ENCODE measurements at regions not wholly inside any gene's neighbourhood (a gene's known extent, or its start where the extent isn't known, plus 50 kb on each side); places are given as distances from the start of the nearest gene placed in this dataset.

- Histone ChIP-seq H3K27me3 (ENCODE audit: insufficient read depth) (no peaks in the 10 kb centered on the region), H4K20me1 (replicated peaks; ENCODE audit: insufficient read depth) (no peaks in the 10 kb centered on the region), H3K79me2 (replicated peaks; ENCODE audit: insufficient read depth) (no peaks in the 10 kb centered on the region), H3K27ac (ENCODE audit: low read depth) (peak overlapping the region; percentile 93), H3K9me2 (ENCODE audit: insufficient read depth) (no peaks in the 10 kb centered on the region), H3F3A (replicated peaks; ENCODE audit: low read depth) (0 out of 2 replicates have a peak, but pooled peaks cover 13% of the 10 kb centered on the region), H3K4me1 (ENCODE audit: insufficient read depth) (peaks cover 19% of the 10 kb centered on the region), H2AFZ (no peak overlapping the region), H3K4me3 (peak overlapping the region; percentile 33), H3K4me2 (peak overlapping the region; percentile 63), H3K36me3 (ENCODE audit: insufficient read depth) (peaks cover 10% of the 10 kb centered on the region; the same call in 1 of the 2 replicates)
- peak; percentile 93 for ATAC-seq
- Mint-ChIP-seq H3K27ac (peak overlapping the region; percentile 95), H3K36me3 (ENCODE audit: low read depth) (peaks cover 27% of the 10 kb centered on the region), H3K27me3 (ENCODE audit: insufficient read depth, low read depth, poor library complexity) (peaks cover 4% of the 10 kb centered on the region), H3K9me3 (peaks cover 29% of the 10 kb centered on the region), H3K4me1 (peaks cover 26% of the 10 kb centered on the region), H3K4me3 (peak overlapping the region; percentile 13; the same call in 1 of the 3 replicates)
- peak; percentile 75 for DNase-seq (ENCODE audit: low spot score)
- TF ChIP-seq NANOG (IDR thresholded peaks at IDR 0.05; ENCODE audit: borderline replicate concordance) (peak; percentile 77), ZNF114 (CRISPR knock-in tag; IDR thresholded peaks at IDR 0.05) (0 out of 2 replicates have a peak, but pooled peaks have one; percentile 15), EZH2phosphoT487 (IDR thresholded peaks at IDR 0.05; ENCODE audit: unreplicated experiment) (no peak)
These were observed 53.7 kb upstream of the HRH2 start for GRCh38 chr5:175603987-175604739.

- Histone ChIP-seq H3K4me3 (no peak overlapping the region), H3K27me3 (ENCODE audit: insufficient read depth) (no peaks in the 10 kb centered on the region)
- TF ChIP-seq STAT1 (IDR thresholded peaks at IDR 0.05; ENCODE audit: unreplicated experiment) (no peak), EZH2phosphoT487 (IDR thresholded peaks at IDR 0.05; ENCODE audit: unreplicated experiment) (no peak), EZH2 (IDR thresholded peaks at IDR 0.05; ENCODE audit: low read depth, unreplicated experiment) (no peak), ZNF331 (CRISPR knock-in tag; IDR thresholded peaks at IDR 0.05; ENCODE audit: low read depth) (no peak), NANOG (IDR thresholded peaks at IDR 0.05; ENCODE audit: borderline replicate concordance) (no peak), CTCF (conservative IDR thresholded peaks at IDR 0.05; ENCODE audit: low read depth in 2 of 2) (no peak), REST (IDR thresholded peaks at IDR 0.05; ENCODE audit: unreplicated experiment) (no peak), CREB1 (CRISPR knock-in tag; IDR thresholded peaks at IDR 0.05; ENCODE audit: low read depth) (no peak)
These were observed 51.5 kb upstream of the HRH2 start for GRCh38 chr5:175606409-175606808.

More at GRCh38 chr5:175606409-175606808, 51.5 kb upstream of the HRH2 start:
- H3K27ac Mint-ChIP-seq = no peak overlapping the region
- DNase-seq (ENCODE audit: low spot score) = no peak
- Histone ChIP-seq H3K36me3 (ENCODE audit: insufficient read depth) (peaks cover 10% of the 10 kb centered on the region; the same call in 1 of the 2 replicates), H3K27ac (ENCODE audit: low read depth) (no peak overlapping the region), H3K4me2 (no peak overlapping the region), H4K20me1 (replicated peaks; ENCODE audit: insufficient read depth) (no peaks in the 10 kb centered on the region), H3K9me2 (ENCODE audit: insufficient read depth) (no peaks in the 10 kb centered on the region), H3K79me2 (replicated peaks; ENCODE audit: insufficient read depth) (no peaks in the 10 kb centered on the region), H2AFZ (no peak overlapping the region), H3K4me1 (ENCODE audit: insufficient read depth) (peaks cover 19% of the 10 kb centered on the region), H3F3A (replicated peaks; ENCODE audit: low read depth) (0 out of 2 replicates have a peak, but pooled peaks cover 13% of the 10 kb centered on the region)
- peaks cover 8% of the 10 kb centered on the region for H3K27me3 Mint-ChIP-seq (ENCODE audit: insufficient read depth, low read depth, poor library complexity)
- peaks cover 34% of the 10 kb centered on the region for H3K4me1 Mint-ChIP-seq
- H3K36me3 Mint-ChIP-seq (ENCODE audit: low read depth) = peaks cover 27% of the 10 kb centered on the region
- peaks cover 29% of the 10 kb centered on the region for H3K9me3 Mint-ChIP-seq
- ATAC-seq = no peak
- H3K4me3 Mint-ChIP-seq = no peak overlapping the region

Data from GM23338 (cell line).